ENCODE measurements at regions not wholly inside any gene's neighbourhood (a gene's known extent, or its start where the extent isn't known, plus 50 kb on each side); places are given as distances from the start of the nearest gene placed in this dataset.

GRCh38 chr11:92439133-92439532, 214.5 kb downstream of the FAT3 start:
- ATAC-seq (ENCODE audit: insufficient number of reproducible peaks, low FRiP score, low read depth): no peak

GRCh38 chr11:92440701-92441442, 216.3 kb downstream of the FAT3 start:
- Histone ChIP-seq H3K4me1 (ENCODE audit: control insufficient read depth in 1 of 2, low read depth in 2 of 2) (peaks cover 6 to 9% of the 10 kb centered on the region in 2 donors), H3K36me3 (no peaks in the 10 kb centered on the region), H3K27me3 (replicated peaks; ENCODE audit: insufficient read depth) (no peaks in the 10 kb centered on the region), H3K4me3 (no peak overlapping the region), H3K9me3 (no peaks in the 10 kb centered on the region), H3K27ac (no peak overlapping the region)
- no peak for DNase-seq (ENCODE audit: low spot score)
- ATAC-seq (ENCODE audit: insufficient number of reproducible peaks, low FRiP score, low read depth): no peak
- no peak for TF ChIP-seq CTCF (IDR thresholded peaks at IDR 0.05)

More at GRCh38 chr11:92439133-92439532, 214.5 kb downstream of the FAT3 start:
- no peak overlapping the region for H3K4me3 ChIP-seq
- no peak for DNase-seq (ENCODE audit: low spot score)
- no peaks in the 10 kb centered on the region for H3K27me3 ChIP-seq (replicated peaks; ENCODE audit: insufficient read depth)
- H3K4me1 ChIP-seq (ENCODE audit: control insufficient read depth in 1 of 2, low read depth in 2 of 2): peaks cover 6 to 9% of the 10 kb centered on the region in 2 donors
- no peak for TF ChIP-seq CTCF (IDR thresholded peaks at IDR 0.05)
- no peaks in the 10 kb centered on the region for H3K36me3 ChIP-seq
- no peak overlapping the region for H3K27ac ChIP-seq
- no peaks in the 10 kb centered on the region for H3K9me3 ChIP-seq

- no peak for DNase-seq (ENCODE audit: low spot score)
- no peak overlapping the region for H3K4me3 ChIP-seq
- no peaks in the 10 kb centered on the region for H3K36me3 ChIP-seq
- H3K9me3 ChIP-seq: no peaks in the 10 kb centered on the region
- TF ChIP-seq CTCF (IDR thresholded peaks at IDR 0.05): no peak
- H3K27ac ChIP-seq: no peak overlapping the region
- H3K27me3 ChIP-seq (replicated peaks; ENCODE audit: insufficient read depth): no peaks in the 10 kb centered on the region
- ATAC-seq (ENCODE audit: insufficient number of reproducible peaks, low FRiP score, low read depth): no peak
- H3K4me1 ChIP-seq (ENCODE audit: control insufficient read depth in 1 of 2, low read depth in 2 of 2): peaks cover 6 to 9% of the 10 kb centered on the region in 2 donors
These were observed 216.8 kb downstream of the FAT3 start for GRCh38 chr11:92441443-92441726.

- H3K27me3 ChIP-seq (replicated peaks; ENCODE audit: insufficient read depth): no peaks in the 10 kb centered on the region
- H3K36me3 ChIP-seq: no peaks in the 10 kb centered on the region
- H3K9me3 ChIP-seq: no peaks in the 10 kb centered on the region
- H3K27ac ChIP-seq: no peak overlapping the region
- no peak for TF ChIP-seq CTCF (IDR thresholded peaks at IDR 0.05)
- peaks cover 6 to 12% of the 10 kb centered on the region in 2 donors for H3K4me1 ChIP-seq (ENCODE audit: control insufficient read depth in 1 of 2, low read depth in 2 of 2)
- DNase-seq (ENCODE audit: low spot score): no peak
- H3K4me3 ChIP-seq: no peak overlapping the region
- no peak for ATAC-seq (ENCODE audit: insufficient number of reproducible peaks, low FRiP score, low read depth)
These were observed 218.6 kb downstream of the FAT3 start for GRCh38 chr11:92443199-92443598.

- Histone ChIP-seq H3K9me3 (no peaks in the 10 kb centered on the region), H3K36me3 (no peaks in the 10 kb centered on the region), H3K27ac (no peak overlapping the region), H3K4me1 (ENCODE audit: control insufficient read depth in 1 of 2, low read depth in 2 of 2) (peaks cover 6 to 23% of the 10 kb centered on the region in 2 donors), H3K4me3 (no peak overlapping the region), H3K27me3 (replicated peaks; ENCODE audit: insufficient read depth) (no peaks in the 10 kb centered on the region)
- DNase-seq (ENCODE audit: low spot score) (no peak), ATAC-seq (ENCODE audit: insufficient number of reproducible peaks, low FRiP score, low read depth) (no peak)
- TF ChIP-seq CTCF (IDR thresholded peaks at IDR 0.05): no peak
These were observed 223.0 kb downstream of the FAT3 start for GRCh38 chr11:92447586-92447985.

All from thoracic aorta (tissue), 2 donors.